Fibroblast of skin of right biceps (primary cell): ENCODE measurements at regions not wholly inside any gene's neighbourhood (a gene's known extent, or its start where the extent isn't known, plus 50 kb on each side); places are given as distances from the start of the nearest gene placed in this dataset.
"Not testable (repeated sequence)": the region's sequence is repeated elsewhere in the genome, so short reads cannot be mapped to it uniquely, and the experiment has no call there.

ENCODE experiments used
- DNase-seq: peaks from one replicate; pipeline ENCODE4 v3.0.0-alpha.2; 2013

DNA sequence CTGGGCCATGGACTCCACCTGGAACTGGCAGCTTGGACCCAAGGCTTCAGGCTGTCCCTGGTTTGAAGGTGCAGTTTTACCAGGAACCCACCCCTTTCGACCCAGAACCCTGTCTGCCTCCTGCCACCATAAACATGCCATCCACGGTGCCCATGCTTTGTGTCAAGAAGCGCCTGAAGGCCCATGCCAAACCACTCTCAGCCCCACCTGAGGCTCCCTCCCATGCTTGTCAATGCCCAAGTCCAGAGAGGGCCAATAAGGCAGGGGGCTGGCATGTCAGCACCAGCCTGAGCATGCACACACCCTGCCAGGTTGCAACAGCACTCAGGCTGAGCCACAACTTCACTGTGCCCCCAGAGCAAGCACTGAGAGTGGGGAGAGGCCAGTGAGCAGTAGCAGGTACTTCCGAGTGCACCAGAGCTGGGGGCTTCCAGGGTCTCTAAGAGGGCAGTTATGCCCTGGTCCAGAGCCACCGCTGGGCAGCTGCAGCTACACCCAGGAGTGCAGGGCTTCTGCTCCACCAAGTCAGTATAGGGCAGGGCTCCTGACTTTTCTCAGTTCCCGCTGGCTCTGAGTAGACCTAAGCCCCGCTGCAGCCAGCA lies 1256.0 kb downstream of the AMY1C start:
- no peak for DNase-seq

GRCh38 chr1:105017587-105017986 lies 1267.9 kb downstream of the AMY1C start:
- DNase-seq: no peak

DNA sequence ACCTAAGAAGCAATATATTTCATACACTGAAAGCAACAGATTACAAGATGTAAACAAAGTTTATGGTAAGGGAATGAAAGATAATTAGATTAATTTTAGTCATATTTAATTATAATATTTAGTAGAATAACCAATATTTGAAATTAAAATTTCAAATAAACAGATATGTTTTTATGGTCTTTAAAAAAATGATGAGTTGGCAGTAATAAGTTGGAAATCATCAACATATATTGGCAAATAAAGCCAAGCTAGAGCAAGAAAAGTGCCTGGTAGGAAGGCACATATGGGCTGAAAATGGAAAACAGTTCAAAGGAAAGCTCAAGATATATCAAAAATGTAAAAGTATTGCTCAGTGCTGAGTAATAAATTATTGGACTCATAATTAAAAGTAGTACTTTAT lies 1274.0 kb downstream of the AMY1C start:
- no peak for DNase-seq

GRCh38 chr1:105027838-105028471 lies 1278.3 kb downstream of the AMY1C start:
- DNase-seq: no peak

GRCh38 chr1:105072446-105072845 lies 1322.7 kb downstream of the AMY1C start:
- DNase-seq: no peak

- DNase-seq: no peak
These were observed 1323.2 kb downstream of the AMY1C start for GRCh38 chr1:105072850-105073249.

- no peak for DNase-seq
These were observed 1324.0 kb downstream of the AMY1C start for GRCh38 chr1:105073660-105074059.

DNA sequence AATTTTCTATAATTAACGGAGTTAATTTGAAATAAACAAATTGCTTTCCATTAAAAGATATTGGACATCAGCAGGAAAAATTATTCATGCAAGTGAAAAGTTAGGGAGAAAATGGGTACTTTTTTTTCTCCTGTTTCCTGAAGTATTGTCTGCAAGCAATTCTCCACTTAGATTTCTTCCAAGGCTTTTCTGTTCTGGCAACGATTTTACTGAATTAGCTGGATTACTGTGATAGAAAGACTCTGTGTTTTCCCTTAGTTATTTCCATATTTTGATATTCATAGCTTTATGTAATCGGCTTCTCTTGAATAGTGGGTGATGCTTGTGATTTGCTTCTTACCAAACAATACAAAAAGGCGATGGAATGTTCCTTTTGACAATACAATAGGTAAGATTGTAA lies 1333.9 kb downstream of the AMY1C start:
- DNase-seq: no peak

DNA sequence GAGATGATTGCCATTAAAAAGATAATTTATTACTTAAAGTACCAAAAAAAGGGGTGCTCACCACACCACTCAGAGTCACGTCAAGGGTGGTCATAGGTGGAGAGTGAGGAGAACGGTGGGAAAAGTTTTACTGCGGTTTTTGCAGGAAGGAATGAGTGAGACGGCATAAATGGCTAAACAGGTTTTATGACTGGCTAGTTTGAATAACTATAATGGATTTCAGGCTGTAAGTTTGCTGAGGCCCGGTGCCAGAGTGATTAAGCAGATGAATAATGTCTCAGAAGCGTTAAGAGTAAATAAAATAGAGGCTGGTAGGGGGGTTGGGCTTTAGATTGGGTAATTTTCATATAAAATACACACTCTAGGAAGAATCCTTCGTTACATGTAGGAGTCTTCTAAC lies 1337.8 kb downstream of the AMY1C start:
- no peak for DNase-seq

DNA sequence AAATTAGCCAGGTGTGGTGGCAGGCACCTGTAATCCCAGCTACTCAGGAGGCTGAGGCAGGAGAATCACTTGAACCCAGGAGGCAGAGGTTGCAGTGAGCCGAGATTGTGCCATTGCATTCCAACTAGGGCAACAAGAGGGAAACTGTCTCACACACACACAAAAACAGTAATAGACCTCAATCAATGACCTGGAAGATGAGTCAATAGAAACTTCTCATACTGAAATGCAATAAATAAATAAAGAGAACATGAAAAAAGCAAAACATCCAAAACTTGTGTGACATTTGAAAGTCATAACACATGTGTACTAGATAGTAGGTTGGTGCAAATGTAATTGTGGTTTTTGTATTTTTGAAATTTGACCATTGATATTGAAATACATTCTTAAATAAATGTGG lies 1338.5 kb downstream of the AMY1C start:
- DNase-seq: no peak

DNA sequence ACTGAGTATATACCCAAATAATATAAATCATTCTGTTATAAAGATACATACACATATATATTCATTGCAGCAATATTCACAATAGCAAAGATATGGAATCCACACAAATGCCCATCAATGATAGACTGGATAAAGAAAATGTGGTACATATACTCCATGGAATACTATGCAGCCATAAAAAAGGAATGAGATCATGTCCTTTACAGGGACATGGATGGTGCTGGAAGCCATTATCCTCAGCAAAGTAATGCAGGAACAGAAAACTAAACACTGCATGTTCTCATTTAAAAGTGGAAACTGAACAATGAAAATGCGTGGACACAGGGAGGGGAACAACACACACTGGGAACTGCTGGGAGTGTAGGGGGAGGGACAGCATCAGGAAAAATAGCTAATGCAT lies 1344.2 kb downstream of the AMY1C start:
- DNase-seq: not testable (repeated sequence)

DNA sequence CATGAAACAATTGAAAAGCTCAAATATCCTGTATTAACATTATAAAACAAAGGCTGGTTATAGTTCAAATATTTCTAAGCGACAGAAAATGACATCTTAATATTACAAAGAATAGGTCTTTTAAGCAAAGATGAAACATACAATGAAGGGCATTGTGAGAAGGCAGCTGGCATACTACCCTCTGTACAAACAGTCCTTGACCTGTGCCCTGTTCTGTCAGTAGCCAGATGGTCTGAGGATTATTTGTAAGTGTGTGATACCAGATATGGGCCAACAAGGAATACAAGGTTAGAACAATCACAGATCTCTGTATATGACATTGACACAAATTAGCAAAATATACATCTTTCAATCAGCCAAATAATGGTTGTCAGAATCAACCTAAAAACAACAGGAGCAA lies 1350.4 kb downstream of the AMY1C start:
- DNase-seq: no peak

GRCh38 chr1:105101261-105101660 lies 1351.6 kb downstream of the AMY1C start:
- DNase-seq: no peak

- no peak for DNase-seq
These were observed 1352.7 kb downstream of the AMY1C start for GRCh38 chr1:105102371-105102770.

- DNase-seq: no peak
These were observed 1372.3 kb downstream of the AMY1C start for GRCh38 chr1:105122041-105122440.

DNA sequence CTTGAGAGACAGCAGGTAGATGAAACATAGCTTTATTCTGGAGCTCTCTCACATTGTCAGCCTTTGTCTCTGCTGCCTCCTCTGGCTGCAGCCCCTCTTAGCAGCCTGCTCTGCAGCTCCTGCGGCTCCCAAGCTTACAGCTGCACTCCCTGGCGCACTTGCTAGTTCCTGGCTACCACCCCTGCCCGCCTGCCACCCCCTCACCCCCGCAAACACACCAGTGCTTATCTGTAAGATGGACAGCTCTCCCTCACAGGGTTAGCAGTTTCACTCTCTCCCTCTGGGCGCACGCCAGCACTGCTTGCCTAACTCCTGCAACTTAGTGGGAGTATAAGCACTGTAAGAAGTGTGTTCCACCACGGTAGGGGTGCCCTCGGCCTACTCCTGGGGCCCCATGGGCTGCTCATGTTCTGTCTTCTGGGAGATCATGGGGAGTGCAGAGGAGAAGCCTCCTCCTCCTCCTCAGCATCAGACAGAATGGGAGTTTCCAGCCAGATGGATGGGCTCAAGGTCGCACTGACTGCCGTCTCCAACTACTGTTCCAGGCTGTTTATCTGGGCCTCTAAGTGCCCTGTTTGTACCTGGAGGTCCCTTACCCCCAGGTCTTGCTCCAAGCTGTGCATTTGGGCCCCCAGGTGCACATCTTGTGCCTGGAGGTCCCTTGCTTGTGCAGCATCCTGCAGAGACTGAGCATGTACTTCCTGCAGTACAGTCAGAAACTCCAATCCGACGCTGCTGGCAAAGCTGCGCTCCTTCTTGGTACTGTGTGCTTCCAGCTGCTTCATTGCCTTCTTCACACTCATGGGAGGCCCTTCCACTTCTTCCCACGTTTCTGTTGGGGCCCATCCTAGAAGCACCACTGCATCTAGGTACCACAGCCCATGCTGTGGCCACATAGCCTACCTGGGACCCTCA lies 1388.1 kb downstream of the AMY1C start:
- peak; percentile 3 for DNase-seq

GRCh38 chr1:105138458-105138893 lies 1388.8 kb downstream of the AMY1C start:
- DNase-seq: peak; percentile 45

DNA sequence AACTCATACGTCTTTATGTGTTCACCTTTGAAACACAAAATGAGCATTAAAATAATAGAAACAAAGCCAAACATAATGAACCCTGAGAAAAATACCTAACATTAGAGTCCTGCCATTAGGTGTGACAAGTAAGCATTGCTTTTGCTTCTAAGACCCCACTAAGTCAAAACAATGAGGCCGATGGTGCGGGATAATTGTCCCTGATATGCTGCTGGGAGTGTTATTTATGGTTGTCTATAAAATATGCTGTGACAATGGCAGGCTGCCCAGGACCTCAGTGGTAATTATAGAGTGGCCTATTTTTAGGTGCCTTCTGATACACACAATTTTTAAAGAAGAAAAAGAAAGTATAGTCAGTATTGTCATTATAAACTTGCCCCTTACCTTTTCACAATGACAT lies 1423.1 kb downstream of the AMY1C start:
- DNase-seq: no peak

DNA sequence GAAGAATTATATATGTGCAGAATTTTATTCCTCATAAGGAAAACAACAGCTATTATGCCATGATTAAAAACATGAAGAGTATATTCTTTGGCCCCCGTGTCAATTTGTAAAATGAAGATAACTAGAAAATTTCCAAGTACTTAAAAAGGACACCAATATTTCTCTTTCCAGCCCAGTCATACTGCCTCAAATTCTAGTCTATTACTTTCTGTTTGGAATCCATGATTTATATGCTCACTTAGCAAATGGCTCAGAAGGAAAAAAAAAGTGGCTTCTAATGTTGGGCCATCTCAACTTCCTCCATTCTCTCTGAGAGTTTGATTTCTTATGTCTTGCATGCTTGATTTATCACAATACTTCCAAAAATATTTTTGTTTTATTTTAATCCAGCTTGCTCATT lies 1431.1 kb downstream of the AMY1C start:
- no peak for DNase-seq

DNA sequence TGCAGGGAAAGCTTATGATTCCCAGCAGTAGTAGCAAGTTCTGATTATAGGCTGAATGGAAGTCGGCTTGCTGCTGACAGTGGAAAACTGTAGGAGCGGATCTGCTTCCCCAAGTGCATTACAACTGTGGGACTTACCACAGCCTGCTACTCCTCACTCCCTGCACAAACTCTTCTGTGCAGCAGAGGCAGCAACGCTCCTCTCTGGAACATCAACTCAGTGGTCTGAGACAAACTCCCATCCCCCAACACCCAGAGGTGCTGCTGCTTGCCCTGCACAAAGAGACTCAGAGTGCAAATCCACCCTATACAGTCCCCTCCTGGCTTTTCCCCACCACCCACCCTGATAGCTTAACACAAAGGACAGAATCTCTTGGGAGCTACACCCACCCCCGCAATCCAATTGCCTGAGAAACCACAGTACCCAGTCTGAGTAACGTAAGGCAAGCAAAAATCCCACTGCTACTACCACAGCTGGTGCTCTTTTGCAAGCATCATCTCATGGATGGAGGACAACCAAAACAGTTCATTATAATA lies 1455.2 kb downstream of the AMY1C start:
- no peak for DNase-seq

DNA sequence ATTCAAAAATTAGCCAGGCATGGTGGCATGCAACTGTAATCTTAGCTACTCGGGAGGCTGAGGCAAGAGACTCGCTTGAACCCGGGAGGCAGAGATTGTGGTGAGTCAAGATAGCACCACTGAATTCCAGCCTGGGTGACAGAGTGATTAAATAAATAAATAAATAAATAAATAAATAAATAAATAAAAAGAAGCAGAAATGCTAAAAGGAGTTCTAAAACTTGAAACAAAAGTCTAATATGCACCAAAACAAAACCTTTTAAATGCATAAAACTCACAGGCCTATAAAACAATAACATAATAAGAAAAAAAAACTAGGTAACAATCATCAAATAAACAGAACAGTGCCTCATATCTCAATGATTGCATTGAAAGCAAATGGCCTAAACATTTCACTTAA lies 1458.9 kb downstream of the AMY1C start:
- no peak for DNase-seq

- DNase-seq: no peak
These were observed 1461.0 kb downstream of the AMY1C start for GRCh38 chr1:105210747-105211146.

- no peak for DNase-seq
These were observed 1481.7 kb downstream of the AMY1C start for GRCh38 chr1:105231378-105231777.

- DNase-seq: no peak
These were observed 1493.7 kb downstream of the AMY1C start for GRCh38 chr1:105243411-105243810.
